ENCODE measurements at regions not wholly inside any gene's neighbourhood (a gene's known extent, or its start where the extent isn't known, plus 50 kb on each side); places are given as distances from the start of the nearest gene placed in this dataset.
"Not testable (repeated sequence)": the region's sequence is repeated elsewhere in the genome, so short reads cannot be mapped to it uniquely, and the experiment has no call there.

DNA sequence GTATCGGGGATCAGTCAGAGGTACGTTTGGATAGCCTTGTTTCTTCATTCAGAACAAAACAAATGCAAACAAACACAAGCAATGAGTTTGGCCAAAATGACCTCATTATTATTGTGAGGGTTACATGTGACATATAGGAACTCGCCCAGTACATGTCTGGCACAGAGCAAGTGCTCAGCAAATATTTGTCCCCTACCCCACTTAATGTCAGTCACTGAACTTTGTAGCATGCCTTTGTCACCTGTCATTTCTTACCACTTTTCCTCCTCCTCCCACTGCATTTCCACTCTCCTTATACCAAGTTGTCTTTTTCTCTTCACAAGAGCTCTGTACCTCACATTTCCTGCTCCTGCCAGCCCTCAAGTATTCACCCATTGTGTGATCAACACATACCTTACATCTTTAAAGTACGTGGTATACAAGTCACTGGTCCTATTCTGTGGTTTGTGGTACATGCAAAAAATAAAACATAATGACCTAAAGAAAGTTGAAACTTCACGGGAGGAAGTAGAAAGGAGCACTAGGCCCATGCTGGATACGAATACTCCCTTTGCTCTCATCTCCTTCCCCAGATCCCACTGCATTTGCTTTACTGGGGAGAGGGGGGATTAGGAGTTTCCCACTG lies 236.0 kb downstream of the INHBA start:
- no peak for DNase-seq (ENCODE audit: low spot score)

DNA sequence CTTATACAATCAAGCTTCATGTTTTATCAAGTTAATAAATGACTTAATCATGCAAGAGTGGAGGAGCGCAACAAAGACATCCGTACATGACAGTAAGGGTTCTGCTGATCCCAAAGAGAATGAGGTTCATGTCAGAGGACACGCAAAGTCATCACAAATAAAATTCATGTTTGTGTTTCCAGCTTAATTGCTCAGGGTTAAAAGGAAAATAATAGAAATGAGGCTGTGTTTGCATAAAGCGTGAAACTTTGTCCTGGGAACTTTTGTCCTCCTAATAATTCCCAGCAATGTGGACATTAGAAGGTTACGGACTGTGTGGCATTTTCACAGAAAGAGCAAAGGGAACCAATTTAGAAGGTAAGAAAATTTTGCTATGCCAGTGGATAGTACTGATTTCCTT lies 237.3 kb downstream of the INHBA start:
- no peak for DNase-seq (ENCODE audit: low spot score)

DNA sequence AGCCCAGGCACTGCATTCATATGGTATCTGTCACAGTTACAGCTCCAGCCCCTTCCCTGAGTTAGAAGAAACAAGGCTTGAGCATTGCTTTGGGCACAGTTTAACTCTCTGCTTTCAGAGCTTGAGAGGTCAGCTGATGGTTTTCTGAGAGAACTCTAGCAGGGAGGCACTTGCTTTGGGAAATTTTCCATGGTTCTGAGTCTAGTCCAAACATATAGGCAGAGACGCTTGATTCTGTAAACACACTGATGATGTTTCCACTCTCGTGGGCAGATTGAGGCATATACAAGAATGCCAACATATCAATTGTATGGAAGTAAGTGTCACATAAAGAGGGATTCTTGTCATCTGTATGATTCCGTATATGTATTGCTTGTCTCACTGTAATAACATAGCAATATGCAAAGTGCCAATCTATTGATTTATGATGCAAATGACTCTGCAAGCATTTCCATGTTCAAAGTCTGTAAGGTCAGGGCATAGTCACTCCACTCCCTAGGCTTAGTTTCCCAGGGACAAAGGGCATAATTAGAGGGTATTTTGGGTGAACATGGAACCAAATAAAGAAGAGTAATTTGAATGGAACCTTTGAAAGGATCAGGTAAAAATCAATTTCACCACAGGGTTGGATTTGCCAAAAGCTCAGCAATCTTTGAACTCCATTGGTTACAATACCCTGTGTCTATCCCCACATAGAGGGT lies 239.0 kb downstream of the INHBA start:
- no peak for DNase-seq (ENCODE audit: low spot score)

DNA sequence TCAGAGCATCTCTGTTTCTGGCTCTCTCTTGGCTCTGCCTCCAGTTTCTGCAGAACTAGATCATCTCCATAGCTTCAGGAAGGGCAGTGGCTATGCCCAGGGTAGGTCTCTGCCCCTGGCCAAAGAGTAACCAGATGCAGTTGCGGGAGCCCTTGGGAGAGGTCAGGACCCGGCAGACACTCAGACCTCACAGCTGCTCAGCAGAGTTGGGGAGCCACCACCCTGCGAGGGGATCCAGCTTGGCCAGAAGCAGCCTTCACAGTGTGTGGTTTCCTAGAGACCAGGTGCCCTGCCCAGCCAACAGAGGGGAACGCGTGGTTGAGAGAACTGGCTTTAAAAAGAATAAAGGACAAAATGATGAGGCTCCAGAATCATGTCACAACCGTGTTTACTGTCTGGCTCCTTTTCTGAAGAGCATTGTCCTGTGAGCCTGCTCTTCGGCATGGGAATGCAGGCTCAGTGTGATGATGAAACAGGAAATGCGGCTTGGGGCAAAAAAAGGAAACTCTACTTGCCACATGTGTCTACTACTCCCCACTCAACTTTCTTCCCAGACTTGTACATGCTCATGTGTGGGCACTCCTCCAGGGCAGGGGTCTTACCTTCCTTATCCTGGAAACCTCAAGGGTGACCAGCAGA lies 243.1 kb downstream of the INHBA start:
- DNase-seq (ENCODE audit: low spot score), result no peak

DNA sequence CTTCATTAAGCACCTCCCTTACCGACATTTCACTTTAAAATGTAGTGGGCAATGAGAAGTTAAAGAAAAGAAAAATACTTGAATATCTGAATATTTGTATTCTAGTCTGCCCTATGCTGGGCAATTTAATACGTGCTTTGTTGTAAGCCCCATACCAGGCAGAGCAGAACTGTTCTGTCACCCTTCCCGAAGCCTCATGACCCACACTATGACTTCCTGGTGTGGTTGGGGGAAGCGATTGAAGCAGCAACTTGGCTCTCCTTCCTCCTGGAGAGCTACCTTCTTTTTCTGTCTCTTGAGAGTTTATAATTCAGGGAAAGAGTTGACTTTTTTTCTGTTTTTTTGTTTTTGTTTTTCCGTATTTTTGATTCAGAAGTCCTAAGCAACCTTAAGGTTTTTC lies 243.7 kb downstream of the INHBA start:
- no peak for DNase-seq (ENCODE audit: low spot score)

DNA sequence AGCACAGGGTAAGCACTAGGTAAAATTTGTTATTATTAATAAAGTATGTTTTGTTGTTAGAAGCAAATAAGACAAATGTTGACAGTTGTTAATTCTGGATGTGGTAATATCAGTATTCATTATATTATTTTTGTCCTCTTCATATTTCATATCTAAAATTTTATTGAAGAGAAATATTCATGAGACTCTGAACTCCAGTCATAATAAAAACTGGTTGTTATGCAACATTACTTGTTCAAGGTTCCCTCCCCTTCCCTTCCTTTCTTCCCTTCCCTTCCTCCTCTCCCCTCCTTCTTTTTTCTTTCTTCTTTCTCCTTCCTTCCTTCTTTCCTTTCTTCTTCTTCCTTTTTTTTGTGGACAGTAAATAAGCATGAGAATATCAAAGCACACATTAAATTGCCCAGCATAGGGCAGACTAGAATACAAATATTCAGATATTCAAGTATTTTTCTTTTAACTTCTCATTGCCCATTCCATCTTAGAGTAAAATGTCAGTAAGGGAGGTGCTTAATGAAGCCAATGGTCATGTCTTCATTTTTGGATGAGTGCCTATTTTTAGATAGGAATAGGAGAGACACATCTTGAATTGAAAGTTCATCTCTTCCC lies 245.0 kb downstream of the INHBA start:
- DNase-seq (ENCODE audit: low spot score), result no peak

DNA sequence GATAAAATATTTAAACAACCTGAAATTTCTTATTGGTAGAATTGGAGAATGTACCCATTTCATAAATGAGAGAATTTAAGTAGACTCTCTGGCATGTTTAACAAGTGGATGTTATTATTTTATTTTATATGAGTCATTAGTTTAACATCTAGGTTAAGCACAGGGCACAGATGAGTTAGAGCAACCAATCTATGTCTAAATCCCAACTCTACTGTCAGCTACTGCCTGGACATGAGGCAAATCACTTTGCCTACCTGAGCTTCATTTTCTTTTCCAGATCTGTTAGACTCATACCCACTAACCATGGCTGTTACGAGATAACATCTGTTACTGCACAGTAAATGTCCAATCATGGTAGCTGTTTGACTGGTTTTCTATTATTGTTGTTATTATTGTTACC lies 251.1 kb downstream of the INHBA start:
- DNase-seq (ENCODE audit: low spot score), result peak; percentile 18

DNA sequence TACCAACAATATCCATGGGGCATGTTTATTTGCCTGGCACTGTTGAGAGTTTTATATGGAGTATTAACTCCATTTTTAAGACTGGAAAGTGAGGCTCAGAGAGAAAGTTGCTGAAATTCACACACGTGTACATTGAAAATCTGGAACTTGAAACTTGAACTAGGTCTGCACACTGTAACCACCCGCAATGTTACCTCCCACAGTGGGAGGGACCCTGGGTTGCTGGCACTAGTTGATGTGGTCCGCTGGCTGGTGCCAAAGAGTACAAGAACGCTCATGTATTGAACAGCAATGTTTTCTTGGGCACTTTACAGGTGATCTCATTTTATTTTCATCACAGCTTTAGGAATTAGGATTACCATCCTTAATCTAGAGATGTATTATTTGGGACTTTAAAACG lies 253.2 kb downstream of the INHBA start:
- no peak for DNase-seq (ENCODE audit: low spot score)

DNA sequence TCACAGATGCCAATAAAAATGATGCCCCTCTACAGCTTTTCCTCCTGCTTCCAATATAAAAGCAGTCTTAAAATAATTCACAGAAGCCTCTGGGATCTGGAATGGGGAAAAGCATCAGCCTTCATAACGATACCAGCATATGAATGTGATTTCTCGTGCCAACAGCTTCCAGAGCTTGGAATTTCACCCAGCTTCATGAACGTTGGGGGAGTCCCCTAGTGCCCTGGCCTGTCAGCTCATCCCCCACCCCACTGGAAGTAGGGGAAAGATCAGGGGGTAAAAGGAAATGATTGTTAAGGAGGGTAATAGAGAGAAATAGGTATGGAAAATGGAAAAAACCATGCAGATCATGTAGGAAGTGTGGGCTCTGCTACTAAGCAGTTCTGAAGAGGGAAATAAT lies 253.6 kb downstream of the INHBA start:
- DNase-seq (ENCODE audit: low spot score), result no peak

DNA sequence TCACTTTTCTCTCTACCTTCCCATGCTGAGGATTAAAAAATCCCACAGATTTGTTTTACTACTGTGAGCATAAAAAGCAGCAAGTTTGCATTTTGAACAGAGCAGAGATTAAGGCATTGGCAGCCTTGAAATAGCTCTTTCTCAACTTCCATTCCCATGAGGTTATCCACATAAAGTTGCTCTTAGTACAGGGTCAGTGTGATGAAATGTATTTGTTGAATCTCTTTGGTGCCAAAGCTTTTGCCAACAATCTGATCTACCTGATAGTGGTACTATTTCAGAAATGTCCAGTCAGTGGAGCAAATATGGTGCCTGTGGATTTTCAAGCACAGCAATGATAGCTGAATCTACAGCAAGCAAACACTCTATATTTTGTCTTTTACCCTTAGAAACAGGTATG lies 254.8 kb downstream of the INHBA start:
- no peak for DNase-seq (ENCODE audit: low spot score)

DNA sequence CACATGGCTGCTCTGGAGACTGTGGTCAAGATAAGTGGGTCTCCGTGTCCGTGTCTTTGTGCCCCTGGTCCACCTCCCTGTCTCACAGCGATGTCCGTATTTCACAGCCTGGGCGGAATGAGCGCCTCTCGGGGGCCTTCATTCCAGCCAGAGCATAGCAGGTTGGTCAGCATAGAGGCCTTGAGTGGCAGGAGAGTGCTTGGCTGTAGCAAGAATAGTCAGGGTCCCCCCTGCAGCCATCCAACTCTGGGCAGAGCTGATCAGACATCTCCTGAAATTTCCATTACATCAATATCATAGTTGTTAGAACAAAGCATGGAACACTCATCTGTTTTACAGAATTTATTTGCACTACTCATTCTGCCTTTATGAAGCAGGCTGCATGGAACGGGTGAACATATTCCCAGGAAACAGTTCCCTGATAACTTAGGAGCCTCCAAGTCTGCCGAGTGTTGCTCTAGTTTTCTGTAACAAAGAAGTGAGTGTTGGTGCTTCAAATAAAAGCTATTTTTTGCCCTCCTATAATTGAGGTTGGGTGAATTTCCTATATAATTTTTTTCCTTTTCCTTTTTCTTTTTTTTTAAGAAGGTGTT lies 255.3 kb downstream of the INHBA start:
- DNase-seq (ENCODE audit: low spot score), result no peak

DNA sequence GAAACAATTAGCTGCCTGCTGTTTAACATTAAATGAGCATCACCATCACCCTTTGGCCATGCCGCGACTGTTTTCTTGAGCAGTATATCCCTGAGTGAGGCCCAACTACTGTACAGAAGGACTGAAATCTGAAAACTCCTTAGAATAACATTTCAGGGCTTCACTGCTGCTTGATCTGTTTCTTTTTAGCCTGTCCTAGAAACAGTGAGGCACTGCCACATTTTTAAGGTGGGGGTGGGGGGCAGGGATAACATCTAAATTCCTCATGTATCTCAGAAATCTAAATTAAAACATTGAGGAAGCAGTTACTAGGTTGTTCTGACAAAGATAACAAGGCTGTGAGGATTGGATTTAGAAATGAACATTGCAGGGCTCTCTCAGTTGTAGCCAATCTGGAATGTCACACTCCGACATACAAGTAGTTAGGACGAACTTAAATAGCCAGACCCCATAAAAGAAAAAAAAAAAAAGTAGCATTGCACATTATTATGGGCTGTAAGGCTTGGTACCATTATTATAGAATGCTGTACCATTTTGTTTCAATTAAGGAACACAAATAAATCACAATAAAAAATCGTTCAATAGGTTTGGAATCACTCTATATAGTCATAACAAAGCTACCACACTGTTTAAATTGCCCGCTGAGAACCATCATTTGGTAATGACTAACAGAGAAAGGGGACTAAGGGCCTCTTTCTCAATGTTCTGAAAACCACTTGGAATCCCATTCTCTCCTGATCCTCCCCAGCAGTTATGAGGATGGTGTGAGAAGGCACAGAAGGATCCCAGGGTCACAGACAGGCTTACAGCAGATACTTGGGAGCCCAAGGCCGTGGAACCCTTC lies 256.1 kb downstream of the INHBA start:
- DNase-seq (ENCODE audit: low spot score), result no peak

DNA sequence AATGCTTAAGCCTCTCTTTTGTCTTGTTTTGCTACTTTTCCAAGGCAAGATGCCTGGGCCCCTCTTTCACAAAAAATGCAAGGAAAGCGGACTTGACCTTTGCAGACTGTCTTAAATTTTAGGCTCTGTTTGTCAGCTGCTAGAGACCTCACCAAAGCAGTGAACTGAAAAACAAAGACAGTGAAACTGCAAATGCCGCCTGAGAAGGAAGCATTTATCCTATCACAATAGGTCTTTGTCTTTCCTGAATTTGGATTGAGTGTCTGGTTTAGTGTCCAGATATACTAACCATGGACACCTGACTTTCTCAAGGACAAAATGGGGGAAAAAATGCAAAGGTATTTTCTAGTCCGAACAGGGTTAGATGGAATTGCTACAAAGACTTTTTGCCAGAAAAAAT lies 256.9 kb downstream of the INHBA start:
- no peak for DNase-seq (ENCODE audit: low spot score)

DNA sequence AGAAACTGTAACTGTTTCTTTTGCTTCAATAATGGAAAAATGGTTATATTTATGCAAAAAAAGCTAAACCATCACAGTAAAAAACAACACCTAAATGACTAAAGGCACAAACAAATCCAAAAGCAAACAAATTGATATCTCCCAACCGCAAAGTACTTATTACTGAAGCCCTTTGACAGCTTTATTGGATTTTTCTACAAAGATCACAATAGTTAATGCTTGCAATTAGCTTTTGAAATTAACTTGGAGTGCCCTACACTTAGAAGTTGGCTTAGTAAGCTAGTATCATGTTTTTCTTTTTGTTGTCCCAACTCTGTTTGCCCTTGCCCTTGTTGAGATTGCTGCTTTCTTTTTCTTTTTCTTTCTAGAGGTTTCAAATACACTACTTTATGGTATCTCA lies 257.5 kb downstream of the INHBA start:
- no peak for DNase-seq (ENCODE audit: low spot score)

DNA sequence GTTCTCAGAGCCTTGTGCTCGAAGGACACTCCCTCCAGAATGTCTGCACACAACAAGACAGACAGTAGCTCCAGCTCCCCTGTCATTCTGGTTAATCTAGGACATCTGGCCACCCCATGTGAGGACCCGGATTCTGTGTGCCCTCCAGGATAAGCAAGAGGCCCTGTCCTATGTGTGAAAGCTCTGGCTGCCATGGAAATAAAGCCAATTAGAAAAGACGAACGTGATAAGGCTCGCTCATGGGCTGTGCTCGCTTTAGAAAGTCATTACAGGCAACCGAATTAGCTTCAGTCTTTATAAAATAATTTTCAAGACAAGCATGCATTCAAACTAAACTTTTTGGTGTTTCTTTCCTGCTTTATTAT lies 263.4 kb downstream of the INHBA start:
- DNase-seq (ENCODE audit: low spot score), result no peak

DNA sequence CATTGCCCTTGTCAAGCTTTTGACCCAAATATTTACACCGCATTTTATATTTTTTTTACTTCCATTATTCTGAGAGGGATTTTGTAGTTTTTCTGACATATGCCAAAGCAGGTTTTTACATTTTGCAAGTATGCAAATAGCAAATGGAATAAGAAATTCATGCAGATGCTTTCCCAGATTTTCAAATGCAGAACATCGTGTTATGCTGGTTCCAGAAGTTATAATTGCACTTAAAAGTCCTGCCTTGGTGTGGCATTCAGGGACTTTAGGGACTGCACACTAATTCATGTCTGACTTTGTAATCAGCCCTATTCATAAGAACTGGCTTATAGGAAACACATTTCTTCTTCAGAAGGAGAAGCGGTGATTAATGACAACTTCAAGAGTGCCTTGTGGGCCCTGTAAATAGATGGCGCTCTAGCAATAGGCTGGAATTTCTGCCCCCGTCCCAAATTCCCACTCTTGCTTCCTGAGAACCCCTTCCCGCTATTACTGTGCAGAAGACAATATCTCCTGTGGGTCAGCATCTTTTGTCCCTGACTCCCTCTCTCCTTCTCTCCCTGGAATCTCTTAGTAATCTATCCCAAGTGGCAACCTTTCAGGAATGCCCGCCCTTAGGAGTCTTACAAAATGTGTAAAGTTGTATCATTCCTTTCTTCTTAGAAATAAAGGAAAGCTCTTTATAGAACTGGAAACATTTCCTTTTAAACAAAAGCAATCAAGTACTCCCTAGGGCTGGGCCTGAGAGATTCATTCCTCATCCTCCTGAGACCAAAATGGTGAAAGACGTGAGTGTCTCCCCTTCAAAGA lies 264.0 kb downstream of the INHBA start:
- DNase-seq (ENCODE audit: low spot score), result no peak

DNA sequence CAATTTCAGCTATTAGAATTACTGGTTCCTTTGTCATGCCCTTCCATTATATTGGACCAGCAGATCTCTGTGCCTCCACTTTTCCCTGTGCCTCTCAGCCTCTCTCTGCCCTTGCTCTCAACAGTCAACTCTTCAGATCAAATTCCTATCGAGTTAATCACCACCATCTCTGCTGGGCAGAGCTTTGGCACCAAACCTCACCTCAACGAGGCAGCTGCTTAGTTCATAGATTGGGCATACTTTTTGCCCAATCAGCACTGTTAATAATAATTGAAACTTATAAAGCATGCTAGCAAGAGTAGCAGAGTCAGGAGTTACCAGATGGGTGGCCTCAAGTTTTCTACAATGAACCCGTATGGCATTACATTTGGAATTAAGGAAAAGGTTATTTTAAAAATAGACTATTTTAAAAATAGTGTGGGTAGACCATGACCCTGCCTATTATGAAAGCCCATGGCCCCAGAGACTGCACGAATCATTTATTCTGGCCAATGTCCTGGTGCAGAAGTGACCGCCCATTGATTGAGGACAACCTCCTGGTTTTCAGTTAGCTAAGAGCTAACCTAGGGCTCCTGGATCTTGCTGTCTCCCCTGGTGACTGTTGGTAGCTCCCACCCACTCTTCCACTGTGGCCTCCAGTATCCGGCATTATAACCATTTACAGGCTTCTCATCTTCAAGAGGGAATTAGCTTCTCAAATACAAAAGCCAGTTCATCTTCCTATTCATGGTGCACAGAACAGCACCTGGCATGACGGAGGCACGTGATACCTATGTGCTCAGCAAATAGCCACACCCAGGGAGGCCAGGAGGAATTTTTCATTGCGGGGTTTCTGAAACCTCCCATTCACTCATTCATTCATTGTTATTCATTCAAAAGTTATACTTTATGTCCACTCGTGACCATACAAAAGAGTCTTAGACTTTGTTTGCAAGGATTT lies 265.4 kb downstream of the INHBA start:
- DNase-seq (ENCODE audit: low spot score), result peak; percentile 73

DNA sequence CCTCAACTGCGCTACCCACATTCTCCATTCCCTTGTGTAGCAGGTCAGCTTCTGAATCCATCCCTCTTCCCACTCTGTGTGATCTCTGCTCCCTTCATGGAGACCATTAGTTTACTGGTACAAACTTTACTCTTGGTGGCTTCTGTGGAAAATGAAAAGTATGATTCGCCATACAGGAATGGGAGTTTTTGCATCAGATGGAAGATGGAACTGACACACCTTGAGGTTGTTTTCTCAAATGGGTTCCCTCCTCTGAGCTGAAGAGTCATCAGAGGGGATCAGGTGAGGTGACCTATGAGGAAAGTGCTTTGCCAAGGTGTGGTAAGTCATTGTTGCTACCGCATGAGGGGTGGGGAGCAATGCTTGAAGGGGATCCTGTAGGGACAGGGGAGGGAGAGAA lies 266.8 kb downstream of the INHBA start:
- peak; percentile 23 for DNase-seq (ENCODE audit: low spot score)

DNA sequence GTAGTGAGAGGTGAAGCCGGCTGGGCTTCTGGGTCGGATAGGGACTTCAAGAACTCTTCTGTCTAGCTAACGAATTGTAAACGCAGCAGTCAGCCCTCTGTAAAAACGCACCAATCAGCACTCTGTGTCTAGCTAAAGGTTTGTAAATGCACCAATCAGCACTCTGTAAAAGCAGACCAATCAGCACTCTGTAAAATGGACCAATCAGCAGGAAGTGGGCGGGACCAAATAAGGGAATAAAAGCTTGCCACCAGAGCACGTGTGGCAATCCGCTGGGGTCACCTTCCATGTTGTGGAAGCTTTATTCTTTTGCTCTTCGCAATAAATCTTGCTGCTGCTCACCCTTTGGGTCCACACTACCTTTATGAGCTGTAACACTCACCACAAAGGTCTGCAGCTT lies 267.9 kb downstream of the INHBA start:
- not testable (repeated sequence) for DNase-seq (ENCODE audit: low spot score)

DNA sequence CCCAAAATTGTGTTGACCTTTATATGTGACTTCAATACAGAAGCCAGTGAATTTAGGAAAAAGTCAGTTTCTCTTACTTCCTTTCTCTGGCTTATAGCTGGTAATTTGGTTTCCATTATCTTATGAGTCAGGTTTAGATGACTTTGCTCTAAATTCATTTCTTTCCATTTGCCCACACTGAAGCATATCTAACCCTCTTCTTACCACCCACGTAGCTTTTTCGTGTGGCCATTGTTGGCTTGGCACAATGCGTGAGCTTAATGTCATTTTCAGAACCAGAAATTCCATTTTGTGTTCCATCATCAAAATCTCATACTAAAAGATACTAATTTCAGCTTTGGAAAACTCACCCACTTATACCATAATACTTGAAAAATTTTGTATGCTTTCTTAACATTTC lies 271.2 kb downstream of the INHBA start:
- DNase-seq (ENCODE audit: low spot score), result no peak

Data from SW480 (cell line).